ENCODE measurements at regions not wholly inside any gene's neighbourhood (a gene's known extent, or its start where the extent isn't known, plus 50 kb on each side); places are given as distances from the start of the nearest gene placed in this dataset.

DNA sequence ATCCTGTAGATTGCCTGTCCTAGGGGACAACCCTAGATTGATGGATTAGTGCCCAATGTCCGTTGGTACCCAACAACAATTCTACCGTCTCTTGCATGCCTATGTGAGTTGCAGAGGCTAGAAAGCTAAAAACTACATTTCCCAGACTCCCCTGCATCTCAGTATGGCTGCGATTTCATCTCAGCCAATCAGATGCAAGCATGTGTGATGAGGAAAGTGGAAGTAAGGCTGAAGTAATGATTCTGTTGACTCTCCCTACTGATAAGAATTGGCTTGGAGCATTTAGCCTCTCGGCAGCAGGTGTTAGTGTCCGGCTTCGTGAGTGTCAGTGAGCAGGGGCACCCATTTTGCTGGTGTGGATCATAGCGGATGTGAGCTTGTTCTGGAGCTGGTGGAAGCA lies 171.9 kb downstream of the FGFR2 start:
- no peak for DNase-seq (ENCODE audit: low read depth)
